SK-N-SH (cell line): ENCODE measurements at regions not wholly inside any gene's neighbourhood (a gene's known extent, or its start where the extent isn't known, plus 50 kb on each side); places are given as distances from the start of the nearest gene placed in this dataset.

Experiments
- CTCF ChIP-seq: fragments of 200-600 bp; sonication (generic); IDR thresholded peaks from 2 replicates; pipeline ENCODE4 v1.6.1; 2017; ENCODE audit warnings: antibody characterized with exemption, mild to moderate bottlenecking, moderate library complexity
- FOSL2 ChIP-seq: IDR thresholded peaks from 2 replicates; pipeline ENCODE4 v1.4.0; 2012; ENCODE audit warnings: low read depth, mild to moderate bottlenecking, moderate library complexity, borderline replicate concordance
- FOXM1 ChIP-seq: IDR thresholded peaks from 2 replicates; pipeline ENCODE4 v1.4.0; 2012; ENCODE audit warnings: low read depth, mild to moderate bottlenecking
- MAX ChIP-seq: IDR thresholded peaks from 2 replicates; pipeline ENCODE4 v1.4.0; 2012; ENCODE audit warnings: low read depth
- SIN3A ChIP-seq: IDR thresholded peaks from 2 replicates; pipeline ENCODE4 v1.6.1; 2012; ENCODE audit warnings: low read depth, mild to moderate bottlenecking, low read length, moderate library complexity, borderline replicate concordance
- TCF12 ChIP-seq: IDR thresholded peaks from 2 replicates; pipeline ENCODE4 v1.4.0; 2012
- TEAD4 ChIP-seq: IDR thresholded peaks from 2 replicates; pipeline ENCODE4 v1.4.0; 2012; ENCODE audit warnings: mild to moderate bottlenecking, borderline replicate concordance; ENCODE audit not compliant: insufficient read depth
- USF2 ChIP-seq: fragments of 150-350 bp; IDR thresholded peaks from 2 replicates; pipeline ENCODE4 v1.6.1; 2017; ENCODE audit warnings: antibody characterized with exemption, low read length, low read depth, borderline replicate concordance
- YY1 ChIP-seq: IDR thresholded peaks from 2 replicates; pipeline ENCODE4 v1.4.0; 2012; ENCODE audit warnings: low read depth, mild to moderate bottlenecking

DNA sequence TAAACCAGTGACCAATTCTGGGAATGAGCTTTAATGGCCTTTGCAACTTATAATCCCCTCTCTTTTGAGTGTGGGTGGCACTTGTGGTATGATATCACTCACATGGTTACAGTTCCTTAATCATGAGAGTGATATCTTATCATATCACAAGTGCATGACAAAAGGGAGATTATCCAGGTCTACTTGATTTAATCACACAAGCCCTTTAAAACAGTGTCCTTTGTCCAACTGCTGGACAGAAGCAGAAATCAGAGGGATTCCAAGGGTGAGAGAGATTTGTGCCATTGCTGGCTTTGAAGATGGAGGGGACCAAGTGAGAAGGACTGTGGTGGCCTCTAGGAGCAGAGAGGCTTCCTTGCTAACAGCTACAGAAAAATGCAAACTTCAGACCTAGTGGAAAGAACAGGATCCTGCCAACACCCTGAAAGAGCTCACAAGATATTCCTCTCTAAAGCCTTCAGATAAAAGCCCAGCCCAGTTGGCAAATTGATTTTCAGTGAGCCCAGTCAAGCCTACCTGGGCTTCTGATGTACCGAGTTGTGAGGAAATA, 279.0 kb upstream of the TLE4 start:
- TF ChIP-seq FOSL2 (no peak), FOXM1 (no peak), CTCF (no peak), TEAD4 (no peak), YY1 (no peak), TCF12 (no peak), USF2 (no peak), MAX (no peak), SIN3A (no peak)
